ENCODE measurements at regions not wholly inside any gene's neighbourhood (a gene's known extent, or its start where the extent isn't known, plus 50 kb on each side); places are given as distances from the start of the nearest gene placed in this dataset.
"Not testable (repeated sequence)": the region's sequence is repeated elsewhere in the genome, so short reads cannot be mapped to it uniquely, and the experiment has no call there.

GRCh38 chr22:22374163-22374562, 129.6 kb downstream of the VPREB1 start:
- DNase-seq = no peak

GRCh38 chr22:22374579-22374978, 130.0 kb downstream of the VPREB1 start:
- no peak for DNase-seq

- DNase-seq = no peak
Observed at GRCh38 chr22:22375576-22376351, 131.2 kb downstream of the VPREB1 start.

GRCh38 chr22:22376352-22376706, 131.7 kb downstream of the VPREB1 start:
- no peak for DNase-seq

GRCh38 chr22:22376884-22377283, 131.7 kb downstream of the ZNF280B start:
- DNase-seq = not testable (repeated sequence)

- no peak for DNase-seq
Observed at GRCh38 chr22:22377335-22377734, 131.2 kb downstream of the ZNF280B start.

GRCh38 chr22:22378446-22379415, 129.8 kb downstream of the ZNF280B start:
- DNase-seq = no peak

GRCh38 chr22:22380098-22381030, 128.2 kb downstream of the ZNF280B start:
- no peak for DNase-seq

- DNase-seq = not testable (repeated sequence)
Observed at GRCh38 chr22:22381292-22381691, 127.2 kb downstream of the ZNF280B start.

GRCh38 chr22:22384267-22384666, 124.3 kb downstream of the ZNF280B start:
- no peak for DNase-seq

GRCh38 chr22:22384668-22385244, 123.8 kb downstream of the ZNF280B start:
- no peak for DNase-seq

- DNase-seq = no peak
Observed at GRCh38 chr22:22386602-22387385, 121.7 kb downstream of the ZNF280B start.

GRCh38 chr22:22387386-22387736, 121.2 kb downstream of the ZNF280B start:
- DNase-seq = no peak

GRCh38 chr22:22388090-22388489, 120.5 kb downstream of the ZNF280B start:
- DNase-seq = no peak

- DNase-seq = no peak
Observed at GRCh38 chr22:22388494-22388893, 120.0 kb downstream of the ZNF280B start.

GRCh38 chr22:22389467-22389866, 119.1 kb downstream of the ZNF280B start:
- no peak for DNase-seq

GRCh38 chr22:22390989-22391388, 117.6 kb downstream of the ZNF280B start:
- DNase-seq = no peak

GRCh38 chr22:22391543-22391942, 117.0 kb downstream of the ZNF280B start:
- no peak for DNase-seq

- no peak for DNase-seq
Observed at GRCh38 chr22:22392131-22392530, 116.4 kb downstream of the ZNF280B start.

- DNase-seq = no peak
Observed at GRCh38 chr22:22394591-22394990, 114.0 kb downstream of the ZNF280B start.

GRCh38 chr22:22395245-22395644, 113.3 kb downstream of the ZNF280B start:
- no peak for DNase-seq
